ENCODE measurements at regions not wholly inside any gene's neighbourhood (a gene's known extent, or its start where the extent isn't known, plus 50 kb on each side); places are given as distances from the start of the nearest gene placed in this dataset.

- Histone ChIP-seq H3K36me3 (ENCODE audit: control insufficient read depth in 2 of 3, insufficient read depth in 3 of 3, low read length in 3 of 3) (no peaks in the 10 kb centered on the region), H3K27ac (ENCODE audit: low read depth in 2 of 2, low read length in 2 of 2) (no peak overlapping the region), H3K4me1 (ENCODE audit: control insufficient read depth in 2 of 3, insufficient read depth in 2 of 3, low read depth in 1 of 3, low read length in 3 of 3) (no peaks in the 10 kb centered on the region), H3K27me3 (ENCODE audit: control insufficient read depth, insufficient read depth, low read length) (no peaks in the 10 kb centered on the region), H3K4me3 (ENCODE audit: low read length in 3 of 3) (no peak overlapping the region), H3K9ac (ENCODE audit: low read length in 3 of 3) (no peak overlapping the region), H3K9me3 (ENCODE audit: control insufficient read depth in 2 of 3, insufficient read depth in 1 of 3, low read length in 3 of 3) (no peaks in the 10 kb centered on the region)
- intact Hi-C loops (cut with DNase I), result no loop called here
- no peak for TF ChIP-seq CTCF (IDR thresholded peaks at IDR 0.05; ENCODE audit: borderline replicate concordance, extremely low read depth, insufficient read depth)
- FAIRE-seq, result no peak
- DNase-seq, result no peak
Observed at GRCh38 chr4:18441676-18442075, 420.1 kb upstream of the LCORL start.

DNA sequence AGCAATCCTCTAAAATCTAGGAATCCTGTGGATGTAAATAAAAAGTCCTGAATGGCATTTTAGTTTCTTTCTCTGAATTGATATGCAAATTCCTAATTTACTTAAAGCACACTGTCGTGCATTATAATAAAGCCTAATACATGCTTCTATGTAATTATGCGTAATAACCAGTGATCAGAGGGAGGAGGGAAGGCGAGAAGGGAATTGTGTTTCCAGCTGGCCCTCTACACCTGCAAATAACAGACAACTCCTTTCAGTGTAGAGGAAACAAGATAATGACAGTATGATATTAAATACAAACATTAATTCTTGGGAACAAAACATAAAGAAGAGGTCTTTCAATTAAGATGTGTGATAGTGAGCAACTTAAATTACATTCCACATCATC is 419.6 kb upstream of the LCORL start:
- TF ChIP-seq CTCF (IDR thresholded peaks at IDR 0.05; ENCODE audit: borderline replicate concordance, extremely low read depth, insufficient read depth), result no peak

GRCh38 chr4:18440527-18441202 is 419.1 kb upstream of the LCORL start:
- peak in 2 of 5 donors; percentile 7 to 19 for DNase-seq
- no peak for FAIRE-seq
- Histone ChIP-seq H3K27ac (ENCODE audit: low read depth in 2 of 2, low read length in 2 of 2) (no peak overlapping the region), H3K27me3 (ENCODE audit: control insufficient read depth, insufficient read depth, low read length) (no peaks in the 10 kb centered on the region), H3K4me3 (ENCODE audit: low read length in 3 of 3) (no peak overlapping the region), H3K4me1 (ENCODE audit: control insufficient read depth in 2 of 3, insufficient read depth in 2 of 3, low read depth in 1 of 3, low read length in 3 of 3) (no peaks in the 10 kb centered on the region), H3K9me3 (ENCODE audit: control insufficient read depth in 2 of 3, insufficient read depth in 1 of 3, low read length in 3 of 3) (no peaks in the 10 kb centered on the region), H3K36me3 (ENCODE audit: control insufficient read depth in 2 of 3, insufficient read depth in 3 of 3, low read length in 3 of 3) (no peaks in the 10 kb centered on the region), H3K9ac (ENCODE audit: low read length in 3 of 3) (no peak overlapping the region)
- intact Hi-C loops (cut with DNase I), result no loop called here
- no peak for TF ChIP-seq CTCF (IDR thresholded peaks at IDR 0.05; ENCODE audit: borderline replicate concordance, extremely low read depth, insufficient read depth)

More for the DNA sequence above, 419.6 kb upstream of the LCORL start:
- intact Hi-C loops (cut with DNase I), result no loop called here
- H3K4me3 ChIP-seq (ENCODE audit: low read length in 3 of 3), result no peak overlapping the region
- no peaks in the 10 kb centered on the region for H3K36me3 ChIP-seq (ENCODE audit: control insufficient read depth in 2 of 3, insufficient read depth in 3 of 3, low read length in 3 of 3)
- no peaks in the 10 kb centered on the region for H3K27me3 ChIP-seq (ENCODE audit: control insufficient read depth, insufficient read depth, low read length)
- no peak for FAIRE-seq
- no peaks in the 10 kb centered on the region for H3K9me3 ChIP-seq (ENCODE audit: control insufficient read depth in 2 of 3, insufficient read depth in 1 of 3, low read length in 3 of 3)
- no peak overlapping the region for H3K9ac ChIP-seq (ENCODE audit: low read length in 3 of 3)
- DNase-seq, result no peak
- H3K27ac ChIP-seq (ENCODE audit: low read depth in 2 of 2, low read length in 2 of 2), result no peak overlapping the region
- H3K4me1 ChIP-seq (ENCODE audit: control insufficient read depth in 2 of 3, insufficient read depth in 2 of 3, low read depth in 1 of 3, low read length in 3 of 3), result no peaks in the 10 kb centered on the region

- DNase-seq (peak in 1 of 5 donors; percentile 21), FAIRE-seq (no peak)
- Histone ChIP-seq H3K36me3 (ENCODE audit: control insufficient read depth in 2 of 3, insufficient read depth in 3 of 3, low read length in 3 of 3) (no peaks in the 10 kb centered on the region), H3K9ac (ENCODE audit: low read length in 3 of 3) (no peak overlapping the region), H3K27me3 (ENCODE audit: control insufficient read depth, insufficient read depth, low read length) (no peaks in the 10 kb centered on the region), H3K4me3 (ENCODE audit: low read length in 3 of 3) (no peak overlapping the region), H3K27ac (ENCODE audit: low read depth in 2 of 2, low read length in 2 of 2) (no peak overlapping the region), H3K9me3 (ENCODE audit: control insufficient read depth in 2 of 3, insufficient read depth in 1 of 3, low read length in 3 of 3) (no peaks in the 10 kb centered on the region), H3K4me1 (ENCODE audit: control insufficient read depth in 2 of 3, insufficient read depth in 2 of 3, low read depth in 1 of 3, low read length in 3 of 3) (no peaks in the 10 kb centered on the region)
- no peak for TF ChIP-seq CTCF (IDR thresholded peaks at IDR 0.05; ENCODE audit: borderline replicate concordance, extremely low read depth, insufficient read depth)
- intact Hi-C loops (cut with DNase I), result no loop called here
Observed at GRCh38 chr4:18439311-18439710, 417.8 kb upstream of the LCORL start.

Measured in kidney (tissue), 13 donors.